ENCODE measurements at regions not wholly inside any gene's neighbourhood (a gene's known extent, or its start where the extent isn't known, plus 50 kb on each side); places are given as distances from the start of the nearest gene placed in this dataset.

DNA sequence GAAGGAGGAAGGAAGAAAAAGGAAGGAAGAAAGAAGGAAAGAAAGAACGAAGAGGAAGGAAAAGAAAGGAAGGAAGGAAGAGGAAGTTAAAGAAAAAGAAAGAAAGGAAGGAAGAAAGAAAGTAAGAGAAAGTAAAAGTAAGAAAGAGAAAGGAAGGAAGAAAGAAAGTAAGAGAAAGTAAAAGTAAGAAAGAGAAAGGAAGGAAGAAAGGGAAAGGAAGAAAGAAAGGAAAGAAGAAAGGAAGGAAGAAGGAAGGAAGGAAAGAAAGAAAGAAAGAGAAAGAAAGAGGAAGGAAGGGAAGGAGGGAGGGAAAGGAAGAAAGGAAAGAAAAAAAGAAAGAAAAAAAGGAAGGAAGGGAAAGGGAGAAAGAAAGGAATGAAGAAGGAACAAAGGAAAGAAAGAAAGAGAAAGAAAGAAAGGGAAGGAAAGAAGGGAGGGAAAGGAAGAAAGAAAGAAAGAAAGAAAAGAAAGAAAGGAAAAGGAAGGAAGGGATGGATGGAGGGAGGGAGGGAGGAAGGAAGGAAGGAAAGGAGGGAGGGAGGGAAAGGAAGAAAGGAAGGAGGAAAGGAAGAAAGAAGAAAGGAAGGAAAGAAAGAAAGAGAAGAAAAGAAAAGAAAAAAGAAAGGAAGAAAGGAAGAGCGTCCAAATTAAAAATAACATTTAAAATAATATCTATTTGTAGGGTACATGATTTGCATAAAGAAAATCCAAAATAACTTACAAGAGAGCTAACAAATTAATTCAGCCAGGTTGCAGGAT, 827.9 kb downstream of the TSN start:
- CTCF ChIA-PET, result no interaction called here
- TF ChIP-seq ZNF384 (IDR thresholded peaks at IDR 0.05), result no peak
- TF ChIP-seq LEF1 (IDR thresholded peaks at IDR 0.05; ENCODE audit: borderline replicate concordance), result no peak
- no peak for TF ChIP-seq FOXM1 (IDR thresholded peaks at IDR 0.05; ENCODE audit: borderline replicate concordance)
- TF ChIP-seq BHLHE40 (IDR thresholded peaks at IDR 0.05; ENCODE audit: borderline replicate concordance), result no peak
- no peak for TF ChIP-seq SUZ12 (IDR thresholded peaks at IDR 0.05)
- TF ChIP-seq, protein P1, sequence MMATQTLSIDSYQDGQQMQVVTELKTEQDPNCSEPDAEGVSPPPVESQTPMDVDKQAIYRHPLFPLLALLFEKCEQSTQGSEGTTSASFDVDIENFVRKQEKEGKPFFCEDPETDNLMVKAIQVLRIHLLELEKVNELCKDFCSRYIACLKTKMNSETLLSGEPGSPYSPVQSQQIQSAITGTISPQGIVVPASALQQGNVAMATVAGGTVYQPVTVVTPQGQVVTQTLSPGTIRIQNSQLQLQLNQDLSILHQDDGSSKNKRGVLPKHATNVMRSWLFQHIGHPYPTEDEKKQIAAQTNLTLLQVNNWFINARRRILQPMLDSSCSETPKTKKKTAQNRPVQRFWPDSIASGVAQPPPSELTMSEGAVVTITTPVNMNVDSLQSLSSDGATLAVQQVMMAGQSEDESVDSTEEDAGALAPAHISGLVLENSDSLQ (IDR thresholded peaks at IDR 0.05), result no peak
- POLR2A ChIA-PET, result no interaction called here
- DNase-seq (ENCODE audit: extremely low spot score), result no peak

DNA sequence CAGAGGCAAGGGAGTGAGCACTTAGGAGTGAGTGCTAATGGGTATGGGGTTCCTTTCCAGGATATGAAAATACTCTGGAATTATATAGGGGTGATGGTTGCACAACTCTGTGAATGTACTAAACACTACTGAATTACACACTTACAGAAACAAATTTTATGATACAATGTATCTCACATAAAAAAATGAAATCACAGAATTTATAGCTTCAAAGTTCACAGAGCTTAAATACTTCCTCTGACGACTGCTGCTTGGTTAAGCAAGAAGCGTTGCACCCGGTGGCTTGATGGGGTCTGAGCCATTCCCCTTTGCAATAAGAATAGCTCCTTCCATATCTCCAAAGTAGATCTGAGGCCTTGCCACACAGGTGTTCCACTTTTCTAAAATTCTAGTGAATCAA, 835.1 kb downstream of the TSN start:
- ChIA-PET POLR2A (no interaction called here), CTCF (no interaction called here)
- DNase-seq (ENCODE audit: extremely low spot score), result no peak
- TF ChIP-seq CTBP1 (IDR thresholded peaks at IDR 0.05; ENCODE audit: borderline replicate concordance), result no peak
- no peak for TF ChIP-seq FOXK2 (IDR thresholded peaks at IDR 0.05)

DNA sequence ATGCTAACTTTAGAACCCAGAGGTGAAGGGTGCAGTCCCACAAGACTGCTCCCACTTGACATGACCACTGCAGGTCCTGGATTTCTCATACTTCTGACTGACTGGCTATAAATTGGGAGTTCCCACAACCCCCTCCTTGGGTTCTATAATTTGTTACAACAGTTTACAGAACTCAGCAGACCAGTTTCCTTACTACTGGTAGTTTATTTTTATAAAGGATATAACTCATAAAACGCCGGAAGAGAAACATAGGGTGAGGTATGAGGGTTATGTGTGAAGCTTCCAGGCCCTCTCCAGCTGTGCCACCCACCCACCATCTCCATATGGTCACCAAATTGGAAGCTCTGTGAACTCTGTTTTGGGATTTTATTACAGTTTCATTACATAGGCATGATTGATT, 839.6 kb downstream of the TSN start:
- POLR2A ChIA-PET, result no interaction called here
- no peak for TF ChIP-seq HDGF (IDR thresholded peaks at IDR 0.05; ENCODE audit: borderline replicate concordance)
- no peak for TF ChIP-seq NFRKB (IDR thresholded peaks at IDR 0.05)
- no peak for TF ChIP-seq TARDBP (IDR thresholded peaks at IDR 0.05)
- CTCF ChIA-PET, result no interaction called here
- no peak for DNase-seq (ENCODE audit: extremely low spot score)

DNA sequence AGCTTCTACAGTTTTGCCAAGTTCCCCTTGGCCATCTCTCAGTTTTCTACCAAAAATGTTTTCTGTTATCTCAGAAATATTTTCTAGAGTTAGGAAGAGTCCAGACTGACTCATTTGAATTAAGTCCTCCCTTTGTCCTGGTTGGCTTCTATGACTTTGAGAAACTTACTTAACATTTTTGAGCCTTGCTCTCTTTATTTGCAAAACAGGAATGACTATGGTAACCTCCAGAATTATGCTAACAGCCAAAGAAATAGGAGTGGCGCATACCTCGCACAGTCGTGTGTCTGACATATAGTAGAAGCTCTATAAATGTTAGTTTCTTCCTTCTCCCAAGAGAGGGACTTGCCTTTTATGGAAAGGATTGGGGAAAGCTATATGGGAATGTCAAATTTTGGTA, 841.1 kb downstream of the TSN start:
- no peak for TF ChIP-seq SUZ12 (IDR thresholded peaks at IDR 0.05)
- no peak for TF ChIP-seq ZNF384 (IDR thresholded peaks at IDR 0.05)
- no peak for TF ChIP-seq FOXA1 (IDR thresholded peaks at IDR 0.05)
- no peak for TF ChIP-seq SP1 (IDR thresholded peaks at IDR 0.05)
- no peak for TF ChIP-seq FOXK2 (IDR thresholded peaks at IDR 0.05)
- CTCF ChIA-PET, result no interaction called here
- POLR2A ChIA-PET, result no interaction called here
- DNase-seq (ENCODE audit: extremely low spot score), result no peak

DNA sequence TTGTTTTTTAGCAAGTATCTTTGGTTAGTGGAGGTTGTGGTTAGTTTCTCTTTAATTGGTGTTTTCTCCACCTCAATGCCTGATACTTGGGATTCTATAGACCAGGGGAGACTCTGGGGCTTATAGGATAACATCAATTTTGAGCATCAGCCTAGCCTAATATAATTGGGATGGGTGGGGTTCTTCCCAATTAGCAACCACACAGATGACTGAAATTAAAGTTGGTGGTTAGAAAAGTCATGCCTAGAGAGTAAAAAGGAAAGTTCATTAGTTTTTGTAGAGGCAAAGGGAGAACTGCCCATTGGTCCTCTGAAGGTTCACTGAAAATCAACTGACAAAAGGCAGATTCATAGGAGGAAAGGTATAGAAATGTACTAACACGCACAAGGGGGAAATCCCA, 843.3 kb downstream of the TSN start:
- DNase-seq (ENCODE audit: extremely low spot score), result no peak
- CTCF ChIA-PET, result no interaction called here
- POLR2A ChIA-PET, result no interaction called here
- TF ChIP-seq ARNT (IDR thresholded peaks at IDR 0.05), result no peak
- no peak for TF ChIP-seq FOXM1 (IDR thresholded peaks at IDR 0.05; ENCODE audit: borderline replicate concordance)
- no peak for TF ChIP-seq BHLHE40 (IDR thresholded peaks at IDR 0.05; ENCODE audit: borderline replicate concordance)
- no peak for TF ChIP-seq HDGF (IDR thresholded peaks at IDR 0.05; ENCODE audit: borderline replicate concordance)
- no peak for TF ChIP-seq ZNF384 (IDR thresholded peaks at IDR 0.05)
- TF ChIP-seq FOXK2 (IDR thresholded peaks at IDR 0.05), result no peak
- no peak for TF ChIP-seq CTBP1 (IDR thresholded peaks at IDR 0.05; ENCODE audit: borderline replicate concordance)
- no peak for TF ChIP-seq TARDBP (IDR thresholded peaks at IDR 0.05)
- TF ChIP-seq SUZ12 (IDR thresholded peaks at IDR 0.05), result no peak
- no peak for TF ChIP-seq L3MBTL2 (conservative IDR thresholded peaks at IDR 0.05)
- TF ChIP-seq, protein P1 (IDR thresholded peaks at IDR 0.05), result no peak
- TF ChIP-seq NFRKB (IDR thresholded peaks at IDR 0.05), result no peak
- TF ChIP-seq ELF4 (IDR thresholded peaks at IDR 0.05), result no peak
- TF ChIP-seq FOXA1 (IDR thresholded peaks at IDR 0.05), result no peak
- no peak for TF ChIP-seq SP1 (IDR thresholded peaks at IDR 0.05)
- no peak for TF ChIP-seq LEF1 (IDR thresholded peaks at IDR 0.05; ENCODE audit: borderline replicate concordance)

DNA sequence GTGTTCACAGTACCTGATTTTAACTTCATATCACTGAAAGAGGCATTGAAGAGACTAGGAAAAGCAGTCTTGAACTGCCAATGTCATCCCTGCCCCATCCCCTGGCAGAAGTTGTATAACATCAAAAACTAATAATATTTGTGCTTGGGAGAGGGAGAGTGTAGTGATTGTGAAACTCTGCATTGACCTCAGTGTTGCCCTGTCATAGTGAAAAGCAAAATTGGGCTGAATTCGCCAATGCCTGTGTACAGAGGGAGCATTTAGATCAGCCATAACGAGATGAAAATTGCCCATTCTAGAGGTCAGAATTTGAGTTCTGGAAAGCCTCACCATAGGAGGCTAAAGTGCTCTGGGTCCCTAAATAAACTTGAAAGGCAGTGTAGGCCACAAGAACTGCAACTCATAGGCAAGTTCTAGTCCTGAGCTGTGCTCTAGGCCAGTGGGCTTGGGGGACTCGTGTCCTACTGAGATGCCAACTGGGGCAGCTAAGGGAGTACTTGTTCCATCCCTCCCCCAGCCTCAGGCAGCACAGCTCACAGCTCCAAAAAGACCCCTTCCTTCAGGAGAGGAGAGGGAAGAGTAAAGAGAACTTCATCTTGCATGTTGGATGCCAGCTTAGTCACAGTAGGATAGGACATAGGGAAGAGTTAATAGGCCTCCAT, 855.6 kb downstream of the TSN start:
- TF ChIP-seq, protein P1 (IDR thresholded peaks at IDR 0.05), result no peak
- no peak for TF ChIP-seq ARNT (IDR thresholded peaks at IDR 0.05)
- no peak for TF ChIP-seq SUZ12 (IDR thresholded peaks at IDR 0.05)
- CTCF ChIA-PET, result interaction anchor here (0.7 kb wide), 1 partner anchor 1416 kb away, joined by 3 read pairs; no protein-coding TSS in a partner anchor
- POLR2A ChIA-PET, result no interaction called here
- DNase-seq (ENCODE audit: extremely low spot score), result no peak

DNA sequence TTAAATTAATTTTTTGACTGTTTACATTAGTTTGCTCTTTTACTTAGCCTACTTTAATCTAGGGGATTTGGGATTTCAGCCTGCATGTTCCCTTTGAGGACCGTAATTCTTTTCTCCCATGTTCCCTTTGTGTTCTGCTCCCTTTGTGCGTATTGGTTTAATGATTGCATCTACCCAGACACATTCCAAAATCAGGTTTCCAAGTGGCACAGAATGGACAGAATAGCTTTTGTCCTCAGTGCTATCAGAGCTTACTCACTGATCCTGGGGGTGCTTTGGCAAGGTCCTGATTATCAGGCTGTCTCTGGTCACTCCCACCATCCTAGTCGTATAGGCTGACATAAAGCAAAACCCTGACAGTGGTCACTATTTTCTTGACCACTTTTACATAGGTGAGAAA, 867.5 kb downstream of the TSN start:
- ChIA-PET POLR2A (no interaction called here), CTCF (no interaction called here)
- no peak for TF ChIP-seq FOXK2 (IDR thresholded peaks at IDR 0.05)
- no peak for TF ChIP-seq ARNT (IDR thresholded peaks at IDR 0.05)
- no peak for TF ChIP-seq HDGF (IDR thresholded peaks at IDR 0.05; ENCODE audit: borderline replicate concordance)
- TF ChIP-seq CTBP1 (IDR thresholded peaks at IDR 0.05; ENCODE audit: borderline replicate concordance), result no peak
- no peak for TF ChIP-seq FOXA1 (IDR thresholded peaks at IDR 0.05)
- no peak for TF ChIP-seq LEF1 (IDR thresholded peaks at IDR 0.05; ENCODE audit: borderline replicate concordance)
- TF ChIP-seq NFRKB (IDR thresholded peaks at IDR 0.05), result no peak
- TF ChIP-seq L3MBTL2 (conservative IDR thresholded peaks at IDR 0.05), result no peak
- DNase-seq (ENCODE audit: extremely low spot score), result no peak

All from HEK293T (cell line).